Smooth muscle cell (in vitro differentiated cells): ENCODE measurements at regions not wholly inside any gene's neighbourhood (a gene's known extent, or its start where the extent isn't known, plus 50 kb on each side); places are given as distances from the start of the nearest gene placed in this dataset.

Source experiments
- DNase-seq: peaks from one replicate; lab custom pipeline; 2025; ENCODE audit not compliant: unreplicated experiment; lab: John Stamatoyannopoulos, UW
- H2AFZ ChIP-seq: fragments of 200-600 bp; sonication (generic); 2 replicates; pipeline ENCODE4 v1.6.0; 2016; ENCODE audit warnings: antibody characterized with exemption, low read depth, mild to moderate bottlenecking
- H3F3A ChIP-seq: fragments of 200-600 bp; sonication (generic); 2 replicates; pipeline ENCODE4 v1.6.0; 2017; ENCODE audit warnings: antibody characterized with exemption, low read depth
- H3K27ac ChIP-seq: fragments of 200-600 bp; sonication (generic); 2 replicates; pipeline ENCODE4 v1.5.1; 2016; ENCODE audit warnings: low read depth, mild to moderate bottlenecking
- H3K27me3 ChIP-seq: fragments of 200-600 bp; sonication (generic); 2 replicates; pipeline ENCODE4 v1.6.1; 2016; ENCODE audit warnings: low read depth, mild to moderate bottlenecking
- H3K36me3 ChIP-seq: fragments of 200-600 bp; sonication (generic); 2 replicates; pipeline ENCODE4 v1.5.1; 2016; ENCODE audit warnings: low read depth
- H3K4me1 ChIP-seq: fragments of 200-600 bp; sonication (generic); 2 replicates; pipeline ENCODE4 v1.5.1; 2016; ENCODE audit warnings: low read depth
- H3K4me2 ChIP-seq: fragments of 200-600 bp; sonication (generic); 2 replicates; pipeline ENCODE4 v1.6.0; 2016; ENCODE audit warnings: mild to moderate bottlenecking
- H3K4me3 ChIP-seq: fragments of 200-600 bp; sonication (generic); 2 replicates; pipeline ENCODE4 v1.5.1; 2016; ENCODE audit warnings: mild to moderate bottlenecking
- H3K79me2 ChIP-seq: fragments of 200-600 bp; sonication (generic); 2 replicates; pipeline ENCODE4 v1.6.0; 2016; ENCODE audit warnings: low read depth, mild to moderate bottlenecking
- H3K9ac ChIP-seq: fragments of 200-600 bp; sonication (generic); 2 replicates; pipeline ENCODE4 v1.6.0; 2016; ENCODE audit warnings: low read depth
- H3K9me3 ChIP-seq: fragments of 200-600 bp; sonication (generic); replicated peaks from 2 replicates; pipeline ENCODE4 v1.5.1; 2016; ENCODE audit warnings: low read depth
- H4K20me1 ChIP-seq: fragments of 200-600 bp; sonication (generic); 2 replicates; pipeline ENCODE4 v1.6.0; 2016; ENCODE audit warnings: low read depth
- CTCF ChIP-seq: fragments of 200-600 bp; sonication (generic); IDR thresholded peaks from 2 replicates; pipeline ENCODE4 v1.5.1; 2017; ENCODE audit warnings: borderline replicate concordance, mild to moderate bottlenecking, antibody characterized with exemption; ENCODE audit not compliant: insufficient read depth, poor library complexity, severe bottlenecking
- WGBS: methylation state at CpG from one replicate; pipeline ENCODE4 v1.1.7; 2016; ENCODE audit warnings: low lambda C conversion rate; 5-methylcytosine and 5-hydroxymethylcytosine counted together

- Histone ChIP-seq H3K27ac (no peak overlapping the region), H3K9ac (no peak overlapping the region), H3K4me2 (no peak overlapping the region), H3K79me2 (no peaks in the 10 kb centered on the region), H3K4me1 (no peaks in the 10 kb centered on the region), H2AFZ (no peak overlapping the region), H4K20me1 (no peaks in the 10 kb centered on the region), H3K27me3 (no peaks in the 10 kb centered on the region), H3F3A (no peaks in the 10 kb centered on the region), H3K4me3 (no peak overlapping the region), H3K36me3 (no peaks in the 10 kb centered on the region), H3K9me3 (peaks cover 10% of the 10 kb centered on the region)
- no peak for TF ChIP-seq CTCF
- no peak for DNase-seq
- 92% methylated on average over 3 of the region's 3 CpGs for WGBS
Observed at GRCh38 chr5:145218019-145218418, 617.1 kb downstream of the PRELID2 start.

- Histone ChIP-seq H3K9ac (no peak overlapping the region), H3K27me3 (no peaks in the 10 kb centered on the region), H3K27ac (no peak overlapping the region), H3K79me2 (no peaks in the 10 kb centered on the region), H3K4me2 (no peak overlapping the region), H3K4me3 (no peak overlapping the region), H3K36me3 (no peaks in the 10 kb centered on the region), H2AFZ (no peak overlapping the region), H3F3A (no peaks in the 10 kb centered on the region), H3K4me1 (no peaks in the 10 kb centered on the region), H4K20me1 (no peaks in the 10 kb centered on the region), H3K9me3 (peaks cover 5% of the 10 kb centered on the region)
- DNase-seq, result no peak
- WGBS, result 100% methylated on average over 3 of the region's 3 CpGs
- no peak for TF ChIP-seq CTCF
Observed at GRCh38 chr5:145210020-145210419, 625.1 kb downstream of the PRELID2 start.

GRCh38 chr5:145205546-145205945, 629.6 kb downstream of the PRELID2 start:
- H3K27me3 ChIP-seq, result no peaks in the 10 kb centered on the region
- no peak overlapping the region for H3K27ac ChIP-seq
- H3K4me1 ChIP-seq, result no peaks in the 10 kb centered on the region
- no peak overlapping the region for H3K4me2 ChIP-seq
- WGBS, result 81% methylated on average over 4 of the region's 4 CpGs
- no peaks in the 10 kb centered on the region for H3K9me3 ChIP-seq
- H3F3A ChIP-seq, result no peaks in the 10 kb centered on the region
- no peak for TF ChIP-seq CTCF
- no peaks in the 10 kb centered on the region for H3K79me2 ChIP-seq
- no peaks in the 10 kb centered on the region for H3K36me3 ChIP-seq
- no peak for DNase-seq
- H2AFZ ChIP-seq, result no peak overlapping the region
- H3K4me3 ChIP-seq, result no peak overlapping the region
- no peaks in the 10 kb centered on the region for H4K20me1 ChIP-seq
- no peak overlapping the region for H3K9ac ChIP-seq

- Histone ChIP-seq H3F3A (no peaks in the 10 kb centered on the region), H3K9me3 (no peaks in the 10 kb centered on the region), H3K4me2 (no peak overlapping the region), H3K36me3 (no peaks in the 10 kb centered on the region), H4K20me1 (no peaks in the 10 kb centered on the region), H3K79me2 (no peaks in the 10 kb centered on the region), H3K27ac (no peak overlapping the region), H2AFZ (no peak overlapping the region), H3K27me3 (no peaks in the 10 kb centered on the region), H3K4me3 (no peak overlapping the region), H3K4me1 (no peaks in the 10 kb centered on the region), H3K9ac (no peak overlapping the region)
- no peak for TF ChIP-seq CTCF
- 81% methylated on average over 2 of the region's 2 CpGs for WGBS
- DNase-seq, result no peak
Observed at GRCh38 chr5:145204743-145205142, 630.4 kb downstream of the PRELID2 start.
